NT2/D1 (cell line): ENCODE measurements at regions not wholly inside any gene's neighbourhood (a gene's known extent, or its start where the extent isn't known, plus 50 kb on each side); places are given as distances from the start of the nearest gene placed in this dataset.

Experiments used
- DNase-seq: peaks from one replicate; pipeline ENCODE4 v3.0.0-alpha.2; 2011; ENCODE audit warnings: low read depth, low spot score
- H3K27me3 ChIP-seq: 2 replicates; pipeline ENCODE4 v1.6.0; 2011; ENCODE audit warnings: mild to moderate bottlenecking; ENCODE audit not compliant: insufficient read length, insufficient read depth
- H3K36me3 ChIP-seq: 2 replicates; pipeline ENCODE4 v1.6.1; 2011; ENCODE audit warnings: mild to moderate bottlenecking, low read length, mixed read lengths; ENCODE audit not compliant: insufficient read depth, insufficient read length
- H3K4me1 ChIP-seq: 2 replicates; pipeline ENCODE4 v1.5.1; 2011; ENCODE audit not compliant: insufficient read depth, insufficient read length
- H3K4me3 ChIP-seq: 2 replicates; pipeline ENCODE4 v1.5.1; 2011; ENCODE audit warnings: low read depth; ENCODE audit not compliant: insufficient read length
- H3K9ac ChIP-seq: 2 replicates; pipeline ENCODE4 v1.6.0; 2011; ENCODE audit warnings: low read depth; ENCODE audit not compliant: insufficient read length
- H3K9me3 ChIP-seq: 2 replicates; pipeline ENCODE4 v1.5.1; 2011; ENCODE audit warnings: mild to moderate bottlenecking, low read length; ENCODE audit not compliant: insufficient read depth
- SUZ12 ChIP-seq: IDR thresholded peaks from 2 replicates; pipeline ENCODE4 v1.6.1; 2011; ENCODE audit not compliant: insufficient read length, insufficient read depth; ENCODE audit errors: extremely low read depth
- YY1 ChIP-seq: IDR thresholded peaks from 2 replicates; pipeline ENCODE4 v1.6.1; 2011; ENCODE audit not compliant: insufficient read length, insufficient read depth
- ZNF274 ChIP-seq: IDR thresholded peaks from 2 replicates; pipeline ENCODE4 v1.6.1; 2011; ENCODE audit warnings: mild to moderate bottlenecking, low read depth, low read length

- H3K27me3 ChIP-seq: no peaks in the 10 kb centered on the region
- TF ChIP-seq YY1 (no peak), ZNF274 (no peak), SUZ12 (no peak)
Measured at GRCh38 chr1:105386489-105386888, 1636.8 kb downstream of the AMY1C start.

GRCh38 chr1:105396001-105396400, 1646.3 kb downstream of the AMY1C start:
- no peaks in the 10 kb centered on the region for H3K36me3 ChIP-seq
- TF ChIP-seq ZNF274 (no peak), YY1 (no peak), SUZ12 (no peak)
- no peak for DNase-seq

More at GRCh38 chr1:105386489-105386888, 1636.8 kb downstream of the AMY1C start:
- Histone ChIP-seq H3K9me3 (no peaks in the 10 kb centered on the region), H3K9ac (no peak overlapping the region), H3K36me3 (no peaks in the 10 kb centered on the region), H3K4me1 (no peaks in the 10 kb centered on the region), H3K4me3 (no peak overlapping the region)
- no peak for DNase-seq

GRCh38 chr1:105398909-105399308, 1649.2 kb downstream of the AMY1C start:
- TF ChIP-seq ZNF274 (no peak), SUZ12 (no peak), YY1 (no peak)
- Histone ChIP-seq H3K27me3 (no peaks in the 10 kb centered on the region), H3K9ac (no peak overlapping the region), H3K36me3 (no peaks in the 10 kb centered on the region), H3K4me3 (no peak overlapping the region), H3K4me1 (no peaks in the 10 kb centered on the region), H3K9me3 (peaks cover 5% of the 10 kb centered on the region)
- no peak for DNase-seq

More at GRCh38 chr1:105396001-105396400, 1646.3 kb downstream of the AMY1C start:
- Histone ChIP-seq H3K9ac (no peak overlapping the region), H3K4me3 (no peak overlapping the region), H3K9me3 (peaks cover 5% of the 10 kb centered on the region), H3K27me3 (no peaks in the 10 kb centered on the region), H3K4me1 (no peaks in the 10 kb centered on the region)

DNA sequence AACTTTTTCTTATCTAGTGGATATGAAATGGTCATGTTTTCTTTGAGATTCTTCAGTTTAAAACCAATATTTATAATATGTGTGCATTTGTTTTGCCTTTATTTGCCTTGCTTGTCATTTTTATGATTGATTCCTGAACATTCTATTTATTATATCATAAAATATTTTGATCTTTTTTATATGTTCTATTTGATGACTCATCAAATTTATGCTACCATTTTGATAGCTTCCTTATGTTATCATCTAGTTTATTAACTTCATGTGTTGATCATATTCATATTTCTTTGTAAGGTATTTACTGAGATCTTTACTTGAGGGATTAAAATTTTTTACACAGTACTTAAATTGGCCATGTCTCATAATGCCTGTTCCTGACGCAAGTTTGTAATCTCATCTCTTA, 1650.0 kb downstream of the AMY1C start:
- no peak overlapping the region for H3K4me3 ChIP-seq
- DNase-seq: no peak
- peaks cover 5% of the 10 kb centered on the region for H3K9me3 ChIP-seq
- no peak overlapping the region for H3K9ac ChIP-seq
- no peak for TF ChIP-seq ZNF274
- no peak for TF ChIP-seq SUZ12
- TF ChIP-seq YY1: no peak
- no peaks in the 10 kb centered on the region for H3K4me1 ChIP-seq
- H3K36me3 ChIP-seq: no peaks in the 10 kb centered on the region
- H3K27me3 ChIP-seq: no peaks in the 10 kb centered on the region

GRCh38 chr1:105416261-105416660, 1640.2 kb upstream of the PRMT6 start:
- peak; percentile 42 for DNase-seq
- no peaks in the 10 kb centered on the region for H3K36me3 ChIP-seq
- H3K4me1 ChIP-seq: no peaks in the 10 kb centered on the region
- peaks cover 14% of the 10 kb centered on the region; the same call in 1 of the 2 replicates for H3K9me3 ChIP-seq
- no peak overlapping the region for H3K9ac ChIP-seq
- TF ChIP-seq SUZ12 (no peak), ZNF274 (no peak), YY1 (no peak)
- no peak overlapping the region for H3K4me3 ChIP-seq
- no peaks in the 10 kb centered on the region for H3K27me3 ChIP-seq

DNA sequence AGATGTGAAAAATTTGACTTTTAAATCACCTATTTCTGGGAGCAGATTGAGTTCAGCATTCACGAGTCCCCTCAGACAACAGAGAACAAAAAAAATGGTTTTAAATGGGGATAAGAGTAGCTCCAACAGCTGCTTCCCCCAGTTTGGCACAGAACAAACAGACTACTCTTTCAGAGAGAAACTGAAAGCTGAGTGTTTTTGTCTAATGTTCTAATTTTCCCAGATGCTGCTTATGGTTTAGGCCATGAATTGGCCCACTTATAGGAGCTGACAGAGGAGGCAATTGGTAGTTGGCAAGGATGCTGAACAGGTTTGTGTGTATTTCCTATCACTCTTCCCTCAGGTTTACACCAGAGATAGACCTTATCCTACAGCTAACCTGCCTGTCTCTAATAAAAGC, 1637.4 kb upstream of the PRMT6 start:
- peaks cover 14% of the 10 kb centered on the region; the same call in 1 of the 2 replicates for H3K9me3 ChIP-seq
- H3K4me3 ChIP-seq: no peak overlapping the region
- DNase-seq: no peak
- no peak overlapping the region for H3K9ac ChIP-seq
- H3K4me1 ChIP-seq: no peaks in the 10 kb centered on the region
- no peaks in the 10 kb centered on the region for H3K27me3 ChIP-seq
- no peaks in the 10 kb centered on the region for H3K36me3 ChIP-seq
- TF ChIP-seq ZNF274 (no peak), SUZ12 (no peak), YY1 (no peak)

DNA sequence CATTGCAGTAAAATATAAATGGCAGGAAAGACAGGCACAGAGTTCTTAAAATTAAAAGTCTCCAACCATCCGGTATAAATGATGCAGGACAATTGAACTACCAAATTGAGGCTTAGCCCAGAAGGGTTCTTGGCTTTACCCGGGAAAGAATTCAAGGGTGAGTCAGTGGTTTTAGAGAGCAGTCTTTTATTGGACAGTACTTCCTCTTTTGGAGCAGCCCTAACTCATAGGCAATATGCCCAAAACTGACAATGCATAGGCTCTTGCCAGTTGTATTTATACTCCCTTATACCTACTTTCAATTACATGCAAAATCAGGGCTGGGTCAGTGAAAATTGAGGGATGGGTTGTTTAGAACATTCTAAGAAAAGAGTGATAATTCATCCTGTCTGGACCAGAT, 1628.9 kb upstream of the PRMT6 start:
- Histone ChIP-seq H3K9ac (no peak overlapping the region), H3K4me1 (no peaks in the 10 kb centered on the region), H3K4me3 (no peak overlapping the region), H3K9me3 (no peaks in the 10 kb centered on the region), H3K36me3 (no peaks in the 10 kb centered on the region), H3K27me3 (no peaks in the 10 kb centered on the region)
- DNase-seq: no peak
- TF ChIP-seq SUZ12: no peak
- TF ChIP-seq YY1: no peak
- no peak for TF ChIP-seq ZNF274
